ENCODE measurements at regions not wholly inside any gene's neighbourhood (a gene's known extent, or its start where the extent isn't known, plus 50 kb on each side); places are given as distances from the start of the nearest gene placed in this dataset.
"Not testable (repeated sequence)": the region's sequence is repeated elsewhere in the genome, so short reads cannot be mapped to it uniquely, and the experiment has no call there.

DNA sequence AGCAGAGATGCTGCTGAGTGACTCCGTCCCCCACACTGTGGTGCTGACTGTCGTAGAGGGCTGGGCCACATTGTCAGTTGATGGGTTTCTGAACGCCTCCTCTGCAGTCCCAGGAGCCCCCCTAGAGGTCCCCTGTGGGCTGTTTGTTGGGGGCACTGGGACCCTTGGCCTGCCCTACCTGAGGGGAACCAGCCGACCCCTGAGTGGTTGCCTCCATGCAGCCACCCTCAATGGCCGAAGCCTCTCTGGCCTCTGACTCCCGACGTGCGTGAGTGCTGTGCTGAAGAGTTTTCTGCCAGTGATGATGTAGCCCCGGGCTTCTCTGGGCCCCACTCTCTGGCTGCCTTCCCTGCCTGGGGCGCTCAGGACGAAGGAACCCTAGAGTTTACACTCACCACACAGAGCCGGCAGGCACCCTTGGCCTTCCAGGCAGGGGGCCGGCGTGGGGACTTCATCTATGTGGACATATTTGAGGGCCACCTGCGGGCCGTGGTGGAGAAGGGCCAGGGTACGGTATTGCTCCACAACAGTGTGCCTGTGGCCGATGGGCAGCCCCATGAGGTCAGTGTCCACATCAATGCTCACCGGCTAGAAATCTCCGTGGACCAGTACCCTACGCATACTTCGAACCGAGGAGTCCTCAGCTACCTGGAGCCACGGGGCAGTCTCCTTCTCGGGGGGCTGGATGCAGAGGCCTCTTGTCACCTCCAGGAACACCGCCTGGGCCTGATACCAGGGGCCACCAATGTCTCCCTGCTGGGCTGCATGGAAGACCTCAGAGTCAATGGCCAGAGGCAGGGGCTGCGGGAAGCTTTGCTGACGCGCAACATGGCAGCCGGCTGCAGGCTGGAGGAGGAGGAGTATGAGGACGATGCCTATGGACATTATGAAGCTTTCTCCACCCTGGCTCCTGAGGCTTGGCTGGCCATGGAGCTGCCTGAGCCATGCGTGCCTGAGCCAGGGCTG, 181.1 kb downstream of the TBC1D2B start:
- not testable (repeated sequence) for DNase-seq (ENCODE audit: low spot score)

GRCh38 chr15:77895742-77896141, 181.8 kb downstream of the TBC1D2B start:
- no peak for DNase-seq (ENCODE audit: low spot score)

GRCh38 chr15:77895145-77895544, 182.4 kb downstream of the TBC1D2B start:
- not testable (repeated sequence) for DNase-seq (ENCODE audit: low spot score)

DNA sequence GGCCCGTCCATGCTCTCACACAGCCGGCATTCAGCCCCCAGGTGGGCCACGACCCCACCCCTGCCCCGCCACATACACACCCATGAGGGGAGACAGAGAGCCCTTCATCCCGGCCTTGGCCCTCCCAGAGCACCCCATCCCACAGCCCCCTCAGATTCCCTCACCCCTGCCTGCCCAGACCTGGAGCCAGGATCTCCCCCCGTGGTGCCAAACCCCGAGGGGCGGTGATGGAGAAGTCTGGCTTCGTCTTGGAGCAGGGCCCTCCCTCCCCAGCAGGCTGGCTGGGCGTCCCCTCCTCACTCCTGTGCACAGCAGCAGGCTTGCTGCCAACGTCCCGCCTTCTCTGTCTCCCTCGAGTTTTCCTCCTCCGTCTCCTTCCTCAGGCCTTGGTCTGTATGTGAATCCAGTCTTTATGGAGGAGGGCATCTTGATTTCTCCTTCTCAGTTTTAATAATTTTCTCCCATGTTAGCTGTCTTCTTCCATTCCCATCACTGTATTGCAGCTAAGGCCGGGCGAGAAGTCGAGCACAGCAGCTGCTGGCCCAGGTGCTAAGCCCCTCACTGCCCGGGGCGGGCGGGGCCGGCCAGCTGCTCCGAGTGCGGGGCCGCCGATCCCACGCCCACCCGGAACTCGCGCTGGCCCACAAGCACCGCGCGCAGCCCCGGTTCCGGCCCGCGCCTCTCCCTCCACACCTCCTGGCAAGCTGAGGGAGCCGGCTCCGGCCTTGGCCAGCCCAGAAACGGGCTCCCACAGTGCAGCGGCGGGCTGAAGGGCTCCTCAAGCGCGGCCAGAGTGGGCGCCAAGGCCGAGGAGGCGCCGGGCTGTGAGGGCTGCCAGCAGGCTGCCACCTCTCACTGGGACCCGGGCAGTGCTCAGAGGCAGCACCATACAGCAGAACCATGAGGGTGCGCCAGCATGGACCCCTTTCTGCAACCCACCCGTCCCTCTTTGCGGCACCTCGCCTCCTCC, 183.6 kb downstream of the TBC1D2B start:
- DNase-seq (ENCODE audit: low spot score) = not testable (repeated sequence)

GRCh38 chr15:77893246-77893645, 184.3 kb downstream of the TBC1D2B start:
- DNase-seq (ENCODE audit: low spot score) = not testable (repeated sequence)

- no peak for DNase-seq (ENCODE audit: low spot score)
These were observed 185.2 kb downstream of the TBC1D2B start for GRCh38 chr15:77892335-77892734.

GRCh38 chr15:77891862-77892261, 185.6 kb downstream of the TBC1D2B start:
- DNase-seq (ENCODE audit: low spot score) = not testable (repeated sequence)

DNA sequence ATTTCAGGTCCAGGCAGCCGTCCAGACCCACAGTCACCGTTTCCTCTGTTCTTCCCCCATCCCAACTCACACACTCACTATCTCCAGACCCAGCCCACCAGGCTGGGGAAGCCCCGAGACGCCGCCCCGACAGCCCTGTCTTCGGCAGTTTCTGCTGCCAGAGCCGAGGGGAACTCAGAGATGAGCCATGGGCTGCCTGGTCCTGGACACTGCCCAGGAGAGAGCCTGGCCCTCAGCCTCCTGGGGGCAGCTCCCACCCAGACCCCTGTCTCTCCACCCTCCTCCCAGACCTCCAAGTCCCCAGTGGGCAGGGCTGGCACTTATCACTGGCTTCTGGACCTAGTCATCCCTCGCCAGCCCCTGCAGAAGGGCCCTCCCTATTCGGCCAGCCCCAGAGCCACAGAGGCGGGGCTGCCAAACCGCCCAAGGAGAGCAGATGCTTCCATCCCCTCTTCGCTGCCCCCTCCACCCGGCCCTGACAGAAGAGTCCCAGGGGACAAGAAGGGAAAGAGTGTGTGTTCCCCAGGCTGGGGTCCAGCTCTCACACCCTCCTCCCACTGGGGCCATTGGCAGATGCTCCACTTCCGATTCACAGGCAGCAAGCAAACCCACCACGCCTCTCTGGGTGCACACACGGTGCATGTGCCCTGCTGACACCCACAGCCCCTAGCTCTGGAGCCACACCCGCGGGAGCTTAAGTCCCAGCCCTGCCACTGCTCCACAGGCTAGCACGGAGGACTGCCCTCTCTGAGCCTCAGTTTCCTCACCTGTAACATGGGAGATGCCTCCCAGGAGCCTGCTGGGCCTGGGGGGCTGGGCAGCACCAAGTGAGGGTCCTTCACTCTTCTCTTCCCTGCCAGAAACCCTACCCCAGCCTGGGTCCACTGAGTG, 186.4 kb downstream of the TBC1D2B start:
- DNase-seq (ENCODE audit: low spot score) = not testable (repeated sequence)

GRCh38 chr15:77889828-77890725, 187.4 kb downstream of the TBC1D2B start:
- not testable (repeated sequence) for DNase-seq (ENCODE audit: low spot score)

GRCh38 chr15:77889009-77889806, 188.3 kb downstream of the TBC1D2B start:
- DNase-seq (ENCODE audit: low spot score) = no peak

GRCh38 chr15:77887563-77888429, 189.7 kb downstream of the TBC1D2B start:
- DNase-seq (ENCODE audit: low spot score) = not testable (repeated sequence)

DNA sequence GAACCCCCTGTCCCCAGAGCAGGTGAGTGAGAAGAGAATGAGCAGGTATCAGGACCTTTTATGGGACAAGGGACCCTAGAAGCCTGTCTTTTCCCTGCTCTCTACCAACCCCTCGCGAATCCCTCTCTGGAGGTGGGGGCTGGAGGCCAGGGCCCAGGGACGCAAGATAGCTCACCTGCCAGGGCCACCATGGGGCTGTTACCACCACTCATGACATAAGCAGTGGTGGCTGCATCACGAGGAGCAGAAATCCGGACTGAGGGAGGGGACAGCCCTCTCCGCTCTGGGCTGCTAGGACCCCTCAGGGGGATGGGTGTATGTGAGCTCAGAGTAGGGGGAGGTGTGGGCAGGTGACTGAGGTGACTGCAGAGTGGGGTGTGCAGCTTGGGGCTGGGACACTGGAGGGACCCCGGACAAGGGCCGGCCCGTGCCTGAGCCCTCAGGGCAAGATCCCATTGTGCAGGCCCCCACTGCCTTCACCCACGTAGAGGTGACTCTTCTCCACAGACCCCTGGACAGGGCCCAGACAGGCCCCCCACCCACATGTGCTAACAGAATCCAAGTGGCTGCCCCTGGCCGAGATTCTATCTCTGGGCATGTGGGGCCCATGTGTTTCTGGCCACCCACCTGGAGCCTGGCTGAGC, 190.6 kb downstream of the TBC1D2B start:
- no peak for DNase-seq (ENCODE audit: low spot score)

DNA sequence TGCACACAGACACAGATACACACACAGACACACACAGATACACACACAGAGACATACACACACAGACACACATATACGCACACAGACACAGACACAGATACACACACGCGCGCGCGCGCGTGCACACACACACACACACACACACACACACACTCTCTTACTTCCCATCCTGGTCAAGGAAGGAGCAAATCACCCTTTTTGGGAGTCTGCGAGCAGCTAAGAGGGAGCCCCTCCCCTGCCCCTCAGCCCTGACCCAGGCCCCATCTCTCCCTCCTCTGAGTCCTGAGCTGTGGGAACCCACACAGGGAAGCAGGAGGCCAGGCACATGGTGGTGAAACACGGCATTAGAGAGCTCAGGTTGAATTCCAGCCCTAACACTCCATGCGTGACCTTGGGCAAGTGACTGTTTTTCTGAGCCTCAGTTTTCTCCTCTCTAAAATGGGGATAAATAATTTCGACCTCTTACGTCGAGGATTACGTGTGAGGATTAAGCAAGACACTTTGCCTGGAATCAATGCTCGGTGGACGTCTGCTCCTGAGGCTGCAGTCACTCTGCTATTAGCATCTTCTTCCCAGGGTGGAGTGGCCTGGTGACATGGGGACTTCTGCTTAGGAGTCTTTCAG, 191.5 kb downstream of the TBC1D2B start:
- DNase-seq (ENCODE audit: low spot score) = not testable (repeated sequence)

- not testable (repeated sequence) for DNase-seq (ENCODE audit: low spot score)
These were observed 194.5 kb downstream of the TBC1D2B start for GRCh38 chr15:77883012-77883411.

DNA sequence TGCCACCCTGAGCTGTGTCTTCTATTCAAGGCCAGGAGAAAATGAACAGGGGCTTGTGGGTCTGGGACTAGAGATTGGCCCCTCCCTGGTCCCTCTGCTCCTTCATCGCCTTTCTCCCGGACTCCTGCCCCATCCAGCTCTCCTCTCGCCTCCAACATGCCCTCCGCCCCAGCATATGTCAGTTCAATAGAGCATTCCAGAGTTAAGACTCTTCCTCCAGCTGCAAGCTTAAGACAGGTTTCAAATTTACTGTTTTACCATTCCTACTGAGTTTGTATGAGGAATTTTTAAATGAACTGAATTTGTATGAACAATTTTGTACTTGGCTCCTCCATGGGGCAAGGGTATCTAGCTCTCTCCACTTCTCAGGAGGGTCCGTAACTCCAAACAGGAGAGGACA, 195.6 kb downstream of the TBC1D2B start:
- DNase-seq (ENCODE audit: low spot score) = no peak

DNA sequence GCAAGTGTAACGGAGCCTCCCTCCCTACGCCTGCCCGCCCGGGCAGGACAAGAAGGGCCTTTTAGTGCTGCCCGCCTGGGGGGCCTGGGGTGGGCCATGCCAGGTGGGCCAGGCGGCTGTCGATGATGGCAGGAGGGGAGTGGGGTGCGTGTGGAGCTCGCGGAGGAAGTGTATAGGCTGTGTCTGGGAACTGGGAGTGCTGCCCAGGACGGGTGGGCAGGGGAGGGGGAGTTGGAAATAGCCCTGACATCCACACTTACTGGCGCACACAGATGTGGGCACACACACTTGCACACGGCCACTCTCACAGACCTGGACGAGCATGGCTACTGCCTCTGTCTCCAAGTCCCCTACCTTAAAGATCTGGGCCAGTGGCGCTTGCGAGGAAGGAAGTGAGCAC, 196.0 kb downstream of the TBC1D2B start:
- DNase-seq (ENCODE audit: low spot score) = not testable (repeated sequence)

DNA sequence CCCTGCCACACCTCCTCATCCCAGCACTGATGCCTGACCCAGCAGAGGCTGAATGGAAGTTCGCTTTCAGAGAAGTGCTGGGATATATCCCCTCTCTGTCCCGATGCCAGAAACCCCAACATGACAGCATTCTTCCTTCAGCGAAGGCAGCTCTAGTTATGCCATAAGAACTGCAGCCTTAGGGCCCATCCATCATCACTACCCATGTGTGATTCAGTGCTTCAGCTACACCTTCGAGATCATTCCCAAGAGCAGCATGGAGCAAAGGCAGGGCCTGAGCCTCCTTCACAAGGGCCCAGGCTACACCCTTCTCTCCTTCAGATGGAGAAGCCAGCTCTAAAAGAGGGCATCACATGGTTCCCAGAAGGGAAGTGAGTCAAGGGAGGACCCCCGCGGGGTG, 198.0 kb downstream of the TBC1D2B start:
- not testable (repeated sequence) for DNase-seq (ENCODE audit: low spot score)
